Panc1 (cell line): ENCODE measurements at regions not wholly inside any gene's neighbourhood (a gene's known extent, or its start where the extent isn't known, plus 50 kb on each side); places are given as distances from the start of the nearest gene placed in this dataset.

Experiments
- ATAC-seq: fragments of 200-7000 bp; cut with Tn5 transposase; 2 replicates; pipeline ENCODE4 v1.9.1; 2020; ENCODE audit warnings: mild to moderate bottlenecking, moderate library complexity
- BruUV-seq: library from RNA; stranded (reverse); fragments of 400-500 nt; replicated peaks from 2 replicates; lab custom pipeline; 2021; lab: Mats Ljungman, UMichigan
- CTCF ChIA-PET: fragments of 300-600 bp; sonication (Branson Sonifier 250); formaldehyde crosslinking; loops from one replicate; lab custom pipeline; 2022; ENCODE audit warnings: antibody characterized with exemption; lab: Charles Lee
- POLR2A ChIA-PET: fragments of 300-600 bp; sonication (Branson Sonifier 250); formaldehyde crosslinking; loops from one replicate; lab custom pipeline; 2022; ENCODE audit warnings: antibody characterized with exemption; lab: Charles Lee
- DNase-seq: peaks from one replicate; pipeline ENCODE4 v3.0.0-alpha.2; 2010; ENCODE audit warnings: low read depth, low spot score
- H3K27ac ChIP-seq: 2 replicates; pipeline ENCODE4 v1.5.1; 2011; ENCODE audit warnings: mild to moderate bottlenecking, low read length, inconsistent platforms
- H3K27me3 ChIP-seq: fragments of 200-500 bp; sonication (Bioruptor generic); 2 replicates; pipeline ENCODE4 v1.6.0; 2014; ENCODE audit warnings: low read length, inconsistent platforms; ENCODE audit not compliant: control insufficient read depth, insufficient read depth
- H3K36me3 ChIP-seq: fragments of 200-500 bp; sonication (Bioruptor generic); 2 replicates; pipeline ENCODE4 v1.5.1; 2014; ENCODE audit warnings: inconsistent platforms, mild to moderate bottlenecking, low read length, moderate library complexity; ENCODE audit not compliant: control insufficient read depth, insufficient read depth
- H3K4me1 ChIP-seq: 2 replicates; pipeline ENCODE4 v1.5.1; 2011; ENCODE audit warnings: inconsistent platforms, mild to moderate bottlenecking, low read length, moderate library complexity; ENCODE audit not compliant: control insufficient read depth, insufficient read depth
- H3K4me3 ChIP-seq, 2 experiments: 2 replicates each; pipeline ENCODE4 v1.5.1; 2011 to 2012; ENCODE audit warnings: low read depth in 2 of 2, low read length in 2 of 2, mild to moderate bottlenecking in 2 of 2, inconsistent platforms in 1 of 2, moderate library complexity in 1 of 2
- H3K9me3 ChIP-seq: fragments of 200-500 bp; sonication (Bioruptor generic); 2 replicates; pipeline ENCODE4 v1.5.1; 2014; ENCODE audit warnings: low read depth, mild to moderate bottlenecking, inconsistent platforms, low read length, moderate library complexity; ENCODE audit not compliant: control insufficient read depth, insufficient read depth
- CTCF ChIP-seq: fragments of 450-650 bp; IDR thresholded peaks from 2 replicates; pipeline ENCODE4 v1.5.1; 2017; ENCODE audit warnings: mild to moderate bottlenecking
- POLR2AphosphoS5 ChIP-seq: IDR thresholded peaks from 2 replicates; pipeline ENCODE4 v1.6.1; 2012; ENCODE audit warnings: mild to moderate bottlenecking, low read depth, low read length, moderate library complexity
- REST ChIP-seq, 2 experiments: IDR thresholded peaks; 2 replicates each; pipeline ENCODE4 v1.6.1; 2011 to 2012; ENCODE audit warnings: low read depth in 2 of 2, control low read depth in 1 of 2, low read length in 1 of 2, mild to moderate bottlenecking in 1 of 2, moderate library complexity in 1 of 2; ENCODE audit not compliant: insufficient read depth in 1 of 2
- SIN3A ChIP-seq: IDR thresholded peaks from 2 replicates; pipeline ENCODE4 v1.6.1; 2012; ENCODE audit warnings: low read depth, mild to moderate bottlenecking, low read length, moderate library complexity, borderline replicate concordance; ENCODE audit not compliant: insufficient read depth
- TCF7L2 ChIP-seq: IDR thresholded peaks from 2 replicates; pipeline ENCODE4 v1.6.1; 2011; ENCODE audit warnings: mild to moderate bottlenecking, low read depth, low read length, inconsistent platforms
- in situ Hi-C: cut with HindIII; loops from 2 replicates; pipeline ENCODE4 v1.10.0; 2016; ENCODE audit warnings: low sequenced_read_pairs, low pct_unique_long_range_greater_than_20kb
- intact Hi-C: fragments of 100-400 bp; cut with micrococcal nuclease; formaldehyde crosslinking; loops from one replicate; pipeline ENCODE4 v1.10.0; 2022; ENCODE audit not compliant: unreplicated experiment

GRCh38 chr13:91169321-91170050 lies 178.0 kb upstream of the MIR17HG start:
- no peak for TF ChIP-seq POLR2AphosphoS5
- TF ChIP-seq SIN3A: no peak
- no peak for TF ChIP-seq CTCF
- no peak for TF ChIP-seq REST (IDR thresholded peaks at IDR 0.05; ENCODE audit: insufficient read depth in 1 of 2, low read depth in 2 of 2, low read length in 1 of 2)
- no peak for TF ChIP-seq TCF7L2
- BruUV-seq: no TSS peak
- Histone ChIP-seq H3K27me3 (no peaks in the 10 kb centered on the region), H3K4me1 (no peaks in the 10 kb centered on the region), H3K36me3 (no peaks in the 10 kb centered on the region), H3K4me3 (no peak overlapping the region), H3K27ac (no peak overlapping the region), H3K9me3 (no peaks in the 10 kb centered on the region)
- ChIA-PET CTCF (no interaction called here), POLR2A (no interaction called here)
- in situ Hi-C loops (no loop called here), intact Hi-C loops (no loop called here)
- no peak for ATAC-seq
- DNase-seq: no peak

- H3K36me3 ChIP-seq: no peaks in the 10 kb centered on the region
- no peaks in the 10 kb centered on the region for H3K9me3 ChIP-seq
- intact Hi-C loops: no loop called here
- H3K4me3 ChIP-seq: no peak overlapping the region
- no peaks in the 10 kb centered on the region for H3K27me3 ChIP-seq
- H3K27ac ChIP-seq: no peak overlapping the region
- ATAC-seq (no peak), DNase-seq (no peak)
- ChIA-PET POLR2A (no interaction called here), CTCF (no interaction called here)
- BruUV-seq: no TSS peak
- in situ Hi-C loops: no loop called here
- TF ChIP-seq SIN3A: no peak
- no peak for TF ChIP-seq REST (IDR thresholded peaks at IDR 0.05; ENCODE audit: insufficient read depth in 1 of 2, low read depth in 2 of 2, low read length in 1 of 2)
- no peaks in the 10 kb centered on the region for H3K4me1 ChIP-seq
These were observed 175.3 kb upstream of the MIR17HG start for GRCh38 chr13:91172160-91172559.
